NCI-H345 (cell line): ENCODE measurements at regions not wholly inside any gene's neighbourhood (a gene's known extent, or its start where the extent isn't known, plus 50 kb on each side); places are given as distances from the start of the nearest gene placed in this dataset.

Source experiments
- DNase-seq: peaks from one replicate; lab custom pipeline; 2025; lab: John Stamatoyannopoulos, UW

DNA sequence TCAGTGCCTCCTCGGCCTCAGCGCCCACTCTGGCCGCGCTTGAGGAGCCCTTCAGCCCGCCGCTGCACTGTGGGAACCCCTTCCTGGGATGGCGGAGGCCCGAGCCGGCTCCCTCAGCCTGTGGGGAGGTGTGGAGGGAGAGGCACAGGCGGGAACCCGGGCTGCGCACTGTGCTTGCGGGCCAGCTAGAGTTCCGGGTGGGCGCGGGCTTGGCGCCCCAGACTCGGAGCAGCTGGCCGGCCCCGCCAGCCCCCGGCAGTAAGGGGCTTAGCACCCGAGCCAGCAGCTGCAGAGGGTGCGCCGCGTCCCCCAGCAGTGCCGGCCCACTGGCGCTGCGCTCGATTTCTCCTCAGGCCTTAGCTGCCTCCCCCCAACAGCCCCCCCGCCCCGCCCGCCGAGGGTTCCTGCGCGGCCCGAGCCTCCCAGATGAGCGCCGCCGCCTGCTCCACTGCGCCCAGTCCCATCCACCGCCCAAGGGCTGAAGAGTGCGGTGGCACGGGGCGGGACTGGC, 1137.0 kb downstream of the PCDH18 start:
- no peak for DNase-seq

DNA sequence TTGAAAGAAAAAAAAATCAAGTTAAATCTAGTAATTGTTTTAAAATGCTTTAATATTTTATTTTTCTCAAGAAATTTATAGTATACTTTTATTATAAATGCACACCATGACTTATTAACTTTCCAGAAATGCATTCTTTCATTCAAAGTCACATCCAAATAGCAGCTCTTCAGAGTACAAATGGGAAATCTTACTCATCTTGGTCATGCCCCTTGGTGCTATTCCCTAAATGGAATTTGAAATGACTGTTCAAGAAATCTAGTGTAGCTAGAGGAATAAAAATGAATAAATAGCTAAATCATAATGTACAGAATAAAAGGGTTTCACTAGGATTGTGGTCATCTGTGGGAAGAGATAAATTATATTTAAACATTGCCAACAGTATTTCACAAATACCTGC, 1139.7 kb downstream of the PCDH18 start:
- no peak for DNase-seq

DNA sequence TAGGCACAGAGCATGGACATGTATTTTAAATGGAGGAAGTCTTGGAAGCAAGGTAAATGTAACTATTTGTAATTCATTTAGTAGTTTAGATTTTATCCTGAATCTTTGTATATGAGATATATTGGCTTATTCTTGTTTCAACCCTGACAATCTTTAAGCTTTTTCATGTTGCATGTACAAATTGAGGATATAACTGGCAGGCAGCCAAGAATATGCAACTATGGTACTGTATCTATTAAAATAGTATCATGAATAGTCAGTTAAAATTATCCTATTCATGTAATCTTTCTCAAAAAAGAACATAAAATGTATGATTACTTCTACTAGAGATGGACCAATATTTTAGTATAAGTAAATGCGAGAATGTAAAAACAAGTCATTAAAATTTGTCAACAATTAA, 1141.5 kb downstream of the PCDH18 start:
- DNase-seq, result no peak

DNA sequence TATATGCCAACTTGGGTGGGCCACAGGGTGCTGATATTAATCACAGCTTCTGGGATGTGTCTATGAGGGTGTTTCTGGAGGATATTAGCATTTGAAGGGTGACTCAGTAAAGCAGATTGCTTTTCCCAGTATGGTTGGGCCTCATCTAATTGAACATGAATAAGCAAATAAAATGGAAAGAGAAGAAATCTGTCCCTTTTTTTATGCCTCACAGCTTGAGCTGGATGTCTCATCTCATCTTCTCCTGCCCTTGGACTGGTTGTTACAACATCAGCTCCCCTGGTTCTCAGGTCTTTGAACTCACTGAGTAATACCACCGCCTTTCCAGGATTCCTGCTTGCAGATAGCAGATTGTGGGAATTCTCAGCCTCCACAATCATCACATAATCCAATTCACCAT, 1149.2 kb downstream of the PCDH18 start:
- DNase-seq, result no peak

DNA sequence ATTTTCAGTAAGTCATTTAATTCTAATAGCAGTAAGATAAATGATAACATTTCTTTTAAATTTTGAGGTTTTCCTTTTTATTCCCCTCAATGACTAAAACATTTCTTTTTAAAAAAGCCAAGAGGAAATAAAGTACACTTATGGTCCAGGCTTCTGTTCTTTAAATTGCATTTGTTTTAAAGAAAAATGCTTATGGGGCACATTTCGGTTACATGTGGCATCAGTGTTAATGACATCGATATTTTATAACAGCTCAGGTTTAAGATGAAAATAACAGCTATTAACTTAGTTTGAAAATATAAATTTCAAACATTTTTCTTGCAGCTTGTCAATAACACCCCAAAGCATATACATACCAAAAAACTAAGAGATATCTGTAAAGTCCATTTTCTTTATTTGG, 1161.1 kb downstream of the PCDH18 start:
- no peak for DNase-seq

DNA sequence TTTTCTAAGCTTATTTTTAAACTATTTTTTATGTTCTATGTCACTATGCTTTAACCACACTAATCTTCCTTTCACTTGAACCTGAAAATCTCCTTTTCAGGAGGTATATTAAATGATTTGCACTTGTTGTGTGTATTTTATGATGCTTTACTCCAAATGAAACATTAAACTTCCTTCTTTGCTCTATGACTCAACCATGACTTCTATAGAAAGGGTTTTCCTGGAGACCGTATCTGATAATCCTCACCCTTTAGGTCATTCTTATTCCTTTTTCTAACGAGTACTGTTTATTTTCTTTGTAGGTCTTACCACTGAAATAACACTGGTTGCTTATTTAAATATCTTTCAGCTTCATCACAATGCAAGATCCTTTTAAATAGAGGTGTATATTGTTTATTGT, 1163.2 kb downstream of the PCDH18 start:
- no peak for DNase-seq

DNA sequence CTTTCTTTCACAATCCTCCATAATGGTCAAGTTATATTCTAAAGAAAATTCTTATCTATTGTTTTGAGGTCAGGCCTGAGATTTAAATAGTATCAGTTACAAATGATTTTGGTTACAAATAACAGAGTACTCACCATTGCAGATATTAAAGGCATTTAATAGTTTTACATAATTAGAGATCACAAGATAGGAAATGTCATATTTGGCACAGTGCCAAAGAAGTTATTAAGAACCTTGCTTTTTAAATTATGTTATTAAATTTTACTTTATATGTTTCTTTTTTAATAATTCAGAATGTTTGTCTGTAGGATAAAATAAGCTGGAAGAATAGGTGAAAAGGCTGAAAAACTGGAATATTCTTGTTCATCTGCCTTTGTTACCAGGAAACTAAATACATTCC, 1174.7 kb downstream of the PCDH18 start:
- no peak for DNase-seq

DNA sequence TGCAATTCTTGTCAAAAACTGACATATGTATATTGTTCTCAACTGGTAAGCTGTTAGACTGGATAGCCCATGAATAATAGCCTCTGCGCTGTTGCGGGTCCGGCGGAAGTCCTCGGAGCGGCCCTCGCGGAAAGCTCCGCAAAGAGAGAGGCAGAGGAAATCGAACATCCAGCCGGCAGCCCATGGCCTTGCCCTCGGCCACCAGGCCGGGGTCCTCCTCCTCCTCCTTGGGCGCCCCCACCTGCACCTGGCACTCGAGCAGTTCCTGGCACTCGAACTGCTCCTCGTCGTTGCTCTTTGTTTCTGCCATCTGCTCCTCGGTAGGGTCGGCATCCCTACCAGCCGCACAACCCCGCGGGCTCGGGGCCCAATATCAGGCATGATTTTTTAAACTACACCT, 1176.3 kb downstream of the PCDH18 start:
- no peak for DNase-seq

DNA sequence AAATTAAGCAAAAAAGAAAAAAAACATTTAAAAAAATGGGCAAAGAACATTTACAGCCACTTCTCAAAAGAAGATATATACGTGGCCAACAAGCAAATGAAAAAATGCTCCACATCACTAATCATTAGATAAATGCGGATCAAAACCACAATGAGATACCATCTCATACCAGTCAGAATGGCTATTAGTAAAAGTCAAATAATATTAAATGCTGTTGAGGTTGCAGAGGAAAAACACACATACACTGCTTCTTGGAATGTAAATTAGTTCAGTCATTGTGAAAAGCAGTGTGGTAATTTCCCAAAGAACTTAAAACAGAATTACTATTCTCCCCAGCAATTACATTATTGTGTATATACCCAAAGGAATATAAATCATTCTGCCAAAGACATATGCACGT, 1189.0 kb downstream of the PCDH18 start:
- DNase-seq, result no peak

DNA sequence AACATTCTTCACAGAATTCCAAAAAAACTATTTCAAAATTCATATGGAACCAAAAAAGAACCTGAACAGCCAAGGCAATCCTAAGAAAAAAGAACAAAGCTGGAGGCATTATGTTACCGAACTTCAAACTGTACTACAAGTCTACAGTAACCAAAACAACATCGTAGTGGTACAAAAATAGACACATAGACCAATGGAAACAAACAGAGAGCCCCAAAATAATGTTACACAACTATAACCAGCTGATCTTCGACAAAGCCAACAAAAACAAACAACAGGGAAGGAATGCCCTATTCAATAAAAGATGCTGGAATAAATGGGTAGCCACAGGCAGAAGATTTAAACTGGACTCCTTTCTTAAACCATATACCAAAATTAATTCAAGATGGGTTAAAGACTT, 1189.6 kb downstream of the PCDH18 start:
- DNase-seq, result no peak

DNA sequence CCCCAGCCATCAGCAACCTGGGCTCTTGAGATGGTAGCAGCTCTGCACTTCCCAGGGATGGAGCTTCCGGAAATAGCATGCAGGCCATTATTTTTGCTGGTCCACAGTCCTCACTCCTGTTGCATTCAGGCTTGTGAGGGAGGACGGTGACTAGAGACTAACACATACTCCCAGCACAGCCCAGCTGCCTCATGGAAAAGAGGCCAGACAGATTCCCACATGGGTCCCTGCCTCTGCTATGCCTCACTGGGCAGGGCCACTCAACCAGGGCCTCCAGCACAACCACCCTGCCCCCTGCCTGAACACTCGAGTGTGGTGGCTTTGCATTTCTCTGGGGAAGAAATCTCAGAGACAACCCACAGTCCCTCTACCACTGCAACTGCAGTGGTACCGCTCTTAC, 1195.1 kb downstream of the PCDH18 start:
- no peak for DNase-seq

DNA sequence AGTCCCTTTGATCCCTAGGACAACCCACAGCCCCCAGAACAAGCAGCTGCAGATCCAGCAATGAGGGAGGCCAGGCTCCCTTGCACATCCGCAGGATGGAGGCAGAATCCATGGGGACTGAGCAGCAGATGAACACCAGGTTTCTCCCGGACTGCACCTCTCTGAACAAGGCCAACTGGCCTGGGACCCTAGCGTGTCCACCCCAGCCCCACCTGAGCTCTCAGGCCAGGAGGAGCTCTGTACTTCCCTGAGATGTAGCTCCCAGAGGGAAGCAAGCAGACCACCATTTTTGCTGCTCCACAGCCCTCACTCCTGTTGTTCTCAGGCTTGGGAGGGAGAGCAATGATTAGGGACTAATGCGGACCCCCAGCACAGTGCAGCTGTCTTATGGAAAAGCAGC, 1195.8 kb downstream of the PCDH18 start:
- no peak for DNase-seq

DNA sequence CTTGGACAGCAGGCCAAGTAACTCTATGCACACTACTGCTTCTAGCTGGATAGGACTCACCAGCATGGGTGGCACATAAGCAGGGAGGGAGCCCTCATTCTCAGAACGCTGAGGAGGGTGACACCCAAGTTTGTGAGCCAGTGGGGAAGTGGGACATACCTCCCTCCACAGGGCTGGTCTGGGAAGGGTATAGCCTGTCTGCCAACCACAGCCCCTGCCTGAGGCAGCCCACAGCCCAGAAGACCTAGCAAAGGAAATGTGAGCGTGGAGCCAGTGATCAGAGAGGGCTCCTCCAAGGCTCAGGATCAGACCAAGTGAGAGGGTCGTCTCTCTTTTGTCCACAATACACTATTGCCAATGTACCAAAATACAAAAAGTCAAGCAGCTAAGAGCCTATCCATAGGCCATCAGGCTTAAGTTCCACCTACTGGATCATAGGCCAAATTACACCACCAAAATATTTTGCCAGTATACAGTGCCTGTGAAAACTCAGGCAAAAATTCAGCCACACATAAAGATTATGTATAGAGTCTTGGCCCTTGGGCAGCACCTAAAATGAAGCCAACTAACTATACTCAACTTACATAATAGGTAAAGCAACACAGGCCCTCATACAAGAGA, 1203.1 kb downstream of the PCDH18 start:
- no peak for DNase-seq

DNA sequence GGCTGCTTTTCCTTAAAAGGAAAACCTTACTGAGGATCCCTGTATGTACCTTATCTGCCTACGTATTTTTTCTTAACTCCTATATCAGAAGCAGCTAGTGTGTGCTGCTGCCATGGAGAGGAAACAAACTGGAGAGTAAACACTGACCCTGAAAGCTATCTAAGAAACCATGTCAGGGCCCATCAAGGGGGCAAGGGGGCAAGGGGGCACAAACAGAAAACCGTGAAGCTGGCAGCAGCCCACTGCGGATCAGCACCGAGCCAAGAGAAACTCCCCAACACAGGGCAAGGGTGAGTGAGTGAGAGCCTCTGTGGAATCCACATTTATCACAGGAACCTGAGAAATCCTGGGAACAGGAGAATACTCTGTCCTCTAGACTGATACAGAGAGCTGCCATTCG, 1204.2 kb downstream of the PCDH18 start:
- no peak for DNase-seq

DNA sequence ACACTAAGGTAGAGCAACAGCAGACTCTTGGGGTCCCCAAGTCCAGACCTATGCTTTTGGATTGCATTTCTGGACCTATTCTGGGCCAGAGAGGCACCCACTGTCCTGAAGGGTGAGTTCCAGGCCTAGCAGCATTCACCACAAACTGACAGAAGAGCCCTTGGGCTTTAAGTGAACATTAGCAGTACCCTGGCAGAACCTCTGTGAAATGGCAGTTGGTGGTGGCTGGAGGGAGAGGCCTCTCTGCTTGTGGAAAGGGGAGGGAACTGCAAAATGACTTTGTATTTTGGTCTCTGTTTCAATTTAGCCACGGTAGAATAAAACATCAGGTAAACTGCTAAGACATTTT, 1211.9 kb downstream of the PCDH18 start:
- no peak for DNase-seq

DNA sequence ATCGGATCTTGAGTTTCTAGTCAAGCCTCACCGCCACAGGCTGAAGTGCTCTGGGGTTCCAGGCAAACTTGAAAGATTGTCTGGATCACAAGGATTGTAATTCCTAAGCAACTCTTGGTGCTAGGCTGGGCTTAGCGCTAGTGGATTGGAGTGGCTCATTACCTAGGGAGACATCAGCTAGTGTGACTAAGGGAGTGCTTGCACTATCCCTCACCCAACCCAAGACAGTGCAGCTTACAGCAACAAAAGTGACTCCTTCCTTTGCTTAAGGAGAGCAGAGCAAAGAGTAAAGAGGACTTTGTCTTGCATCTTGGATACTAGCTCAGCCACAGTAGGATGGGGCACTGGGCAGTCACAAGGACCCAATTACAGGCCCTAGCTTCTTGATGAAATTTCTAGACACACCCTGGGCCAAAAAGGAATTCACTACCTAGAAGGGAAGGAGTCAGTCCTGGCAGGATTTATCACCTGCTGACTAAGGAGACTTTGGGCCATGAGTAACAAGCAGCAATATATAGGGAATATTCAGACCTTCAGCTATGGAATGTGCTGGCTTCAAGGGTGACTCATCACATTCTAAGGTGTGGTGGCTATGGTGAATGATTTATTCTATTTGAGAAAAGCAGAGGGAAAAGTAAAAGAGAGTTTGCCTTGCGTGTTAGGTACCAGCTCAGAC, 1212.4 kb downstream of the PCDH18 start:
- DNase-seq, result no peak

DNA sequence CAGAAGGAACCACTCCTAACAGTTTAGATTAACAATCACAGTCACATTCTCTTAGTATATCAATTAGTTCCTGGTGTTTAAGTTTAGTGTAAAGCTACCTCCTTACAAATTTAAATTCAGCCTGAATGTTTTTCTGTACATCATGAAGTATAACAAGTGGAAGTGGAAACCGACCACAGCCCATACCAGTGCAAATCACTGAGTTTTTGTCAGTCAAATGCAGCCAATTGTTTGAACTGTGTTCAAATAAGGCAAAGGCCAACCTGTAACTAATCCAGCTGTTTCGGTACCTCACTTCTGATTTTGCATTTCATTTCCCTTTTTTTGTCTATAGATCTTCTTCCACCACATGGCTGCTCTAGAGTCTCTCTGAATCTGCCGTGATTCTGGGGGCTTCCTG, 1215.3 kb downstream of the PCDH18 start:
- no peak for DNase-seq

DNA sequence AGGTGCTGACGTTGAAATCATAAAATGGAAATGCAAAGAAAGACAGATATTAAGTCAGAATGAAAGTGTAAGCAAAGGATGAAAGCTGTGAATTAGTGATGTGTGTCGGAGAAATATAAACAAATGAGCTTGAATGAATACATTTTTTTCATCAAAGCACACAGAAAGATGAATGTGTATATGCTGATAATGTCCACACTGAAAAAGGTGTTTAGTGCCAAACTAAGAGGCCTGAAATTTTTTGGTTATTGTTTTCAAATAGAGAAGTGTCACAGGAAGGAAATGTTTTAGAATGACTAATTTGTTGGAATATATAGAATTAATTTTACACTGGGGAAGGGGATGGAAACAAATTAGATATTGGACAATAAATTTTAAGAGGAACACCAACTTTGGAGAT, 1217.6 kb downstream of the PCDH18 start:
- DNase-seq, result no peak

DNA sequence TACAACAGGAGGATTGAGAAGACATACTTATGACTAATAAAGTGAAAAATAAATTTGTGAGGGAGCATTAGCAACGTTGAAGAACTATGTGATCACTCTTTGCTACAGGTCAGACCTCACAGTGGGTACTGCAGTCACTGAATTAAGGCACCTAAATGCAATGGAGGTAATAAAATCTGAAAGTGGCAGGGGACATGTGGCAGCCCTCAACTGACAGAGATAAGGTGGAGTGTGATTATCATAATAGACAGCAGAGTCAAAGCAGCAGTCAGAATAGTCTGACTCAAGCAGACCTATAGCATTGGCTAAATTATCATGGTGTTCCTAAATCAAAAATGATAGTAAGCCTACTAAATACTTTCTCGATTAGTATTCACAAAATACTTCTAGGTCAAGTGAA, 1220.5 kb downstream of the PCDH18 start:
- no peak for DNase-seq

DNA sequence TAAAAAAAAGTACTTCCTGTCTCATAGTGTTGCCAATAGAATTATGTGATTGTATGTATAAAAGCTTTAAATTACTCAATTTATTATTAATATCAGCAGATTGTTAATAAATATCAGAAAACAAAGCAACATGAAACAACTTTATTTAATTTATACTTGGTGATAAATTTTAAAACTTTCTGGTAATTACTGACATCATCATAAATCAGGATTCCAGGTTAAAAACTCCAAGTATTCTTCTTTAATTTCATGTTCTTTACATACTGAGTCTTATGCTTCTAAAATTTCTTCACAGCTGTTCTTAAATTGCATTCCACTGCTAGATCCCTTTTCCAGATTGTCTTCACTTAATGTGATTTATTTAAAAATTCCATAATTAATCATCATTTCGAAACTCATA, 1224.5 kb downstream of the PCDH18 start:
- DNase-seq, result no peak

DNA sequence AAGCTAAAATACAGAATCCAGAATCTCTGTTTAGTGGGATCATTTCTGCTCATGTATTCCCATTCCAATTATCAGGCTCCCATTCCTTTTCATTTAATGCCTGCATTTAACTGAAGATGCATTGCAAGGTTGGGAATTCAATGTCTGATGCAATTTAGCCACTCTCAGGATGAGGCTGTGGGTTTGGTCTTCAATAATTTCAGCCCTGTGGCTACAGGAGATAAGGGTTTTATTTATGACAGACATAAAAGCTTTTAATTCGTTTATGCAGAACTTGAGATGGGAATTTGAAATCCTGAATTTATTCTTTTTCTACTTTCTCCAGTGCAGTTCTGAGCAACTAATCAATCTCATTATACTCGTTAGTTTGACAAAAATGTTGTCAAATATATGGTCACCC, 1225.9 kb downstream of the PCDH18 start:
- no peak for DNase-seq

DNA sequence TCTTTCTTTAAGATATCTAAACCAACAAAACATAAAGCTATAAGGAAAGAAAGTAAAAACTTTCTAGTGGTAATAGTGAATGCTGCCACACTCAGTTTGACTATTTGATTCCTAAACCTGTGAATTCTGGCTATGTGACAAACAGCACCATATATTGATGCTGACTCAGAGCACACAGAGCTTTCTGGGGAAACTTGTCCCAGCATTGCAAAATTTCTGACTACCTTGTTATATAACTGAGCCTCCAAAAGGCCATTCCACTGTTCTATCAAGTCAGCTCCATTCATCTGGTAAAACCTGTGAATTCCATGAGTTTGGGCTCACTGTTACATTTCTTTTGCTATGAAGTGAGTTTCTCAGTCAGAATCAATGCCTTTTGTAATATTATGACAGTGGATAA, 1229.7 kb downstream of the PCDH18 start:
- no peak for DNase-seq

DNA sequence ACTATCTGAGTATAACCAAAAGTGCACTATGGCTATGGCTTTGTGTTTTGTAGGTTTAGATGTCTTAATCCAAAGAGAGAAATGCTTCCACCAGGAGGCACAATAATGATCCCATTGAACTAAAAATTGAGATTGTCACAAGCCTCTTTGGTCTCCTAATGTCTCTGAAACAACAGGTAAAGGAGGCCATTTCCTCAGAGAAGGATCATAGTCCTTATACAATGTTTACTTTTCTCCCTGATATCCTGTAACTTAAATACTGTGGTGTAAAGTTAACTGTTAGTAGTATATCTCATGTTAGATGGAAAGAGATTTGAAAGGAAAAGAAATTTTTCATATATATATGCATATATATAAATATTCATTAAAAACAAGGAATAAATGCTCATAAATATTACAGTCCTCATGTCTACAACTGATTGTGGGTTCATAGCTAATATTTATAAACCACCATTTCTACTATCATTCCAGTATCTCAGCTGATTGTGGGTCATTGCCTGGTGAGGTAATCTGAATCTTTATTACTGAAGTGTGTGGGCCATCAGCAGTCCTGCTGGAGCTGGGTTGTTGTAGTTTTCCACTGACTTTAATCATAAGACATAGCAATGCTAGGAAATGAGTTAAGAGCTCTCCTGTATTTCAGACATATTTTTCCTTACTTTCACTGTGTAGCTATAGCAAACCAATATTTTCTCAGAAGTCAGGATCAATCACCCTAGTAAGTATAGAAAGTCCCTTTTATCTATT, 1230.4 kb downstream of the PCDH18 start:
- DNase-seq, result no peak

DNA sequence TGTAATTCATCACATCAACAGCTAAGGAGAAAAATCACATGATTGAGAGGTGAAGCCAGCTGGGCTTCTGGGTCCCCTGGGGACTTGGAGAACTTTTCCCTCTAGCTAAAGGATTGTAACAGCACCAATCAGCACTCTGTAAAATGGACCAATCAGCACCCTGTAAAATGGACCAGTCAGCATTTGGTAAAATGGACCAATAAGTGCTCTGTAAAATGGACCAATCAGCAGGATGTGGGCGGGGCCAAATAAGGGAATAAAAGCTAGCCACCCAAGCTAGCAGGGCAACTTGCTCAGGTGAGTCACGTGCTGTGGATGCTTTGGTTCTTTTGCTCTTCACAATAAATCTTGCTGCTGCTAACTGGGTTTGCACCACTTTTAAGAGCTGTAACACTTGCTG, 1248.3 kb downstream of the PCDH18 start:
- DNase-seq, result no peak
